CD4-positive, alpha-beta T cell (primary cell): ENCODE measurements at regions not wholly inside any gene's neighbourhood (a gene's known extent, or its start where the extent isn't known, plus 50 kb on each side); places are given as distances from the start of the nearest gene placed in this dataset.

Experiments used
- ATAC-seq: fragments of 200-7000 bp; cut with Tn5 transposase; one replicate; pipeline ENCODE4 v1.10.0; 2022; ENCODE audit warnings: mild to moderate bottlenecking; ENCODE audit not compliant: poor library complexity
- CTCF ChIA-PET: fragments of 350-600 bp; sonication (Branson Sonifier 250); formaldehyde crosslinking; loops from one replicate; lab custom pipeline; 2021; ENCODE audit warnings: antibody characterized with exemption, inconsistent platforms; lab: Charles Lee
- POLR2A ChIA-PET: fragments of 350-600 bp; sonication (Branson Sonifier 250); formaldehyde crosslinking; loops from one replicate; lab custom pipeline; 2021; ENCODE audit warnings: antibody characterized with exemption, inconsistent platforms; lab: Charles Lee
- DNase-seq, 14 experiments: peaks; one replicate each; pipeline ENCODE4 v3.0.0-alpha.2; 2013 to 2020; ENCODE audit warnings: mixed read lengths in 2 of 14
- H3K27ac ChIP-seq, 2 donors: one replicate each; pipeline versions ENCODE4 v1.5.1 to v1.7.0; 2013; ENCODE audit warnings: low read length in 2 of 2, low read depth in 1 of 2, mild to moderate bottlenecking in 1 of 2
- H3K27me3 ChIP-seq, 2 experiments: 1 replicate in 1 of 2; 2 replicates in 1 of 2; pipeline versions ENCODE4 v1.6.1 to v1.7.0; 2013; ENCODE audit warnings: low read length in 2 of 2, control low read depth in 1 of 2, mild to moderate bottlenecking in 1 of 2, moderate library complexity in 1 of 2; ENCODE audit not compliant: insufficient read depth in 2 of 2, control insufficient read depth in 1 of 2
- H3K36me3 ChIP-seq: one replicate; pipeline ENCODE4 v1.6.1; 2013; ENCODE audit warnings: low read length, control low read depth; ENCODE audit not compliant: insufficient read depth
- H3K4me1 ChIP-seq: one replicate; pipeline ENCODE4 v1.6.1; 2013; ENCODE audit warnings: low read length, control low read depth; ENCODE audit not compliant: insufficient read depth
- H3K4me3 ChIP-seq: one replicate; pipeline ENCODE4 v1.5.1; 2013; ENCODE audit warnings: mild to moderate bottlenecking, low read length, moderate library complexity
- H3K9me3 ChIP-seq, 2 experiments: 1 replicate in 1 of 2; 2 replicates in 1 of 2; pipeline versions ENCODE4 v1.6.1 to v1.7.0; 2013; ENCODE audit warnings: low read length in 2 of 2, mild to moderate bottlenecking in 2 of 2, control low read depth in 1 of 2, moderate library complexity in 1 of 2; ENCODE audit not compliant: control insufficient read depth in 1 of 2, insufficient read depth in 1 of 2
- H3K27ac Mint-ChIP-seq: one replicate; pipeline ENCODE4 v1.8.0; 2020; ENCODE audit warnings: mixed read lengths
- H3K27me3 Mint-ChIP-seq: one replicate; pipeline ENCODE4 v1.8.0; 2021; ENCODE audit warnings: mixed read lengths
- H3K36me3 Mint-ChIP-seq: one replicate; pipeline ENCODE4 v1.8.0; 2021; ENCODE audit warnings: low read depth, mixed read lengths
- H3K4me1 Mint-ChIP-seq: one replicate; pipeline ENCODE4 v1.8.0; 2021; ENCODE audit warnings: low read depth, mixed read lengths
- H3K4me3 Mint-ChIP-seq: one replicate; pipeline ENCODE4 v1.8.0; 2020; ENCODE audit warnings: mild to moderate bottlenecking, mixed read lengths
- H3K9me3 Mint-ChIP-seq: one replicate; pipeline ENCODE4 v1.8.0; 2020; ENCODE audit warnings: mixed read lengths
- CTCF ChIP-seq: fragments of 200-600 bp; IDR thresholded peaks from one replicate; pipeline ENCODE4 v1.8.0; 2022; ENCODE audit warnings: antibody characterized with exemption, mild to moderate bottlenecking
- intact Hi-C, 2 experiments: fragments of 100-400 bp; cut with DNase I in 1 of 2; cut with micrococcal nuclease in 1 of 2; formaldehyde crosslinking; loops; one replicate each; pipeline versions ENCODE4 v1.15.1 to v1.9.0; 2023 to 2025; cut with DNase I, micrococcal nuclease

DNA sequence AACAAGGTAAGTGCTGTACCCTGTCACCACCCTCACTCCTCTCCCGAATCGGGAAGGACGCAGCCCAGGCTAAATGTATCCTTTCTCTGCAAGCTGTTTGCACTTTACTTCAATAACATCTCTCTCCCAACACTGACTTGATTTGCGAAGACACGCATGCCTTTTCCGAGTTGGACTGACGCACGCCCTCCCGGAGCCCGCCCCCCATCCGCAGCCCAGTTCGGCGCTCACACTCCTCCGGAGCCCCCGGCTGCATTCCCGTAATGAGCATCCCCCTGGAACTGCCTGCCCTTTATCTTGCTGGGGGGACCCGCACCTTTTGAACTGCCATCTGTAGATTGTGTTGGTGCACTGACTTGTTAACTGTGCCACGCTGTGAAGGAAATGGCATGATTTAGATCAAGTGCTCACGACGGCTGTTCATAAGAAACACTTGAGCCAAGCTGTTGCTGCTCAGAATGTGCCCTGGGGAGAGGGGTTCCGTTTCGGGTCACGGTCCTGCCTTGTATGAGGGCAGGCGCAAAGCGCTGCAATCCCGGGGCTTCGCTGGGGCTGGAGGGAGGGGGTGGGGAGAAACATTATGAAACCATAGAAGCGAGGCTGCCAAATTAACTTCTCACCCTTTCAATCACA, 176.6 kb upstream of the CDKN3 start:
- Histone ChIP-seq H3K27me3 (peaks cover 27 to 56% of the 10 kb centered on the region in 2 experiments), H3K36me3 (no peaks in the 10 kb centered on the region), H3K4me3 (no peak overlapping the region), H3K4me1 (peaks cover 11% of the 10 kb centered on the region), H3K27ac (no peak overlapping the region), H3K9me3 (peaks cover 0 to 11% of the 10 kb centered on the region in 2 experiments)
- Mint-ChIP-seq H3K4me3 (peak overlapping the region; percentile 17), H3K36me3 (no peaks in the 10 kb centered on the region), H3K27me3 (peaks cover 96% of the 10 kb centered on the region), H3K9me3 (no peaks in the 10 kb centered on the region), H3K4me1 (peaks cover 15% of the 10 kb centered on the region), H3K27ac (no peak overlapping the region)
- DNase-seq (no peak), ATAC-seq (no peak)
- TF ChIP-seq CTCF, result no peak
- POLR2A ChIA-PET, result no interaction called here
- CTCF ChIA-PET, result no interaction called here
- intact Hi-C loops, result no loop called here

DNA sequence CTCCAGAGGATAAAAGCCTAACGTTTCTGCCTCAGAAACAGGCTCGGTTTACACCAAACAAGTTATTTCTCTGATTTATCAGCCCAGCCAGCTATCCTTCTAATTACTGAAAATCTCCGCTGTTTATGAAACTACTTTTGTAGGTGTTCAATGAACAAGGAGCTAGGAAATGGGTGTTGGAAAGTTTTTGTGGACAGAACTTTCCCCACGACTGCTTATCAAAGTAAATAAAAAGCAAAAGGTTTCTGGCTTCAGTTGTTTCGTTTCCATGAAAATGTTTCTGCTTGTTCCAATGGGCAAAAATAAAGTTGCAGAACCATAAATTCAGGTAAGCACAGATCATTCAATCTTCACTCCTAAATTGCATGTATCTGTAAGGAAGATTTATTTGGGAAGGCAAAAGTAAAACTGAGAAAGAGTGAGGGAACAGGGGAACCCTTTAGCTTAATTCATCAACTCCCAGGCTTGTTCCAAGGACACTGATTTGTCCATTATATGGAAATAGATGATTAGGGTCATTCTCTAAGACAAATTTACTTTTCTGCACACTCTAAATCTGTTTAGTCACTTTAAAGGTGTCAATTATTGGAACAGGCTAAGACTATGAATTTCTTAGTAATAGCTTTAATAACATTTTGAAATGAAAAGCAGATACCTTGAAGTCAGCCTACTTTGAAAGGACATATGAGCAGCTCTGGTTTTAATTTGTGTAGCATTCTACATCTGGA, 175.9 kb upstream of the CDKN3 start:
- CTCF ChIA-PET, result no interaction called here
- Histone ChIP-seq H3K4me1 (peaks cover 11% of the 10 kb centered on the region), H3K27me3 (peaks cover 27 to 56% of the 10 kb centered on the region in 2 experiments), H3K27ac (no peak overlapping the region), H3K36me3 (no peaks in the 10 kb centered on the region), H3K9me3 (peaks cover 0 to 11% of the 10 kb centered on the region in 2 experiments), H3K4me3 (no peak overlapping the region)
- no peak for TF ChIP-seq CTCF
- POLR2A ChIA-PET, result no interaction called here
- intact Hi-C loops, result no loop called here
- no peak overlapping the region for H3K4me3 Mint-ChIP-seq
- no peak overlapping the region for H3K27ac Mint-ChIP-seq
- peaks cover 15% of the 10 kb centered on the region for H3K4me1 Mint-ChIP-seq
- no peaks in the 10 kb centered on the region for H3K36me3 Mint-ChIP-seq
- no peaks in the 10 kb centered on the region for H3K9me3 Mint-ChIP-seq
- DNase-seq (no peak), ATAC-seq (no peak)
- H3K27me3 Mint-ChIP-seq, result peaks cover 89% of the 10 kb centered on the region

- Histone ChIP-seq H3K27ac (no peak overlapping the region), H3K36me3 (no peaks in the 10 kb centered on the region), H3K27me3 (peaks cover 27 to 56% of the 10 kb centered on the region in 2 experiments), H3K4me3 (no peak overlapping the region), H3K9me3 (peaks cover 0 to 11% of the 10 kb centered on the region in 2 experiments), H3K4me1 (peaks cover 11% of the 10 kb centered on the region)
- TF ChIP-seq CTCF, result no peak
- CTCF ChIA-PET, result no interaction called here
- Mint-ChIP-seq H3K27ac (no peak overlapping the region), H3K9me3 (no peaks in the 10 kb centered on the region), H3K36me3 (no peaks in the 10 kb centered on the region), H3K27me3 (peaks cover 84% of the 10 kb centered on the region), H3K4me1 (peaks cover 15% of the 10 kb centered on the region), H3K4me3 (no peak overlapping the region)
- intact Hi-C loops, result no loop called here
- no peak for ATAC-seq
- POLR2A ChIA-PET, result no interaction called here
- DNase-seq, result no peak
These were observed 175.4 kb upstream of the CDKN3 start for GRCh38 chr14:54221432-54221803.
